Fibroblast of lung (primary cell): ENCODE measurements at regions not wholly inside any gene's neighbourhood (a gene's known extent, or its start where the extent isn't known, plus 50 kb on each side); places are given as distances from the start of the nearest gene placed in this dataset.

ENCODE experiments used
- CTCF ChIP-seq, 2 donors: IDR thresholded peaks in 1 of 2; conservative IDR thresholded peaks in 1 of 2; 1 replicate in 1 of 2; 2 replicates in 1 of 2; pipeline ENCODE4 v1.5.1; 2011 to 2012; ENCODE audit warnings: low read length in 2 of 2, control low read depth in 1 of 2, inconsistent platforms in 1 of 2, low read depth in 1 of 2, mild to moderate bottlenecking in 1 of 2
- EZH2 ChIP-seq: IDR thresholded peaks from 2 replicates; pipeline ENCODE4 v1.5.1; 2012; ENCODE audit warnings: low read length, control low read depth, mild to moderate bottlenecking; ENCODE audit errors: missing control alignments

DNA sequence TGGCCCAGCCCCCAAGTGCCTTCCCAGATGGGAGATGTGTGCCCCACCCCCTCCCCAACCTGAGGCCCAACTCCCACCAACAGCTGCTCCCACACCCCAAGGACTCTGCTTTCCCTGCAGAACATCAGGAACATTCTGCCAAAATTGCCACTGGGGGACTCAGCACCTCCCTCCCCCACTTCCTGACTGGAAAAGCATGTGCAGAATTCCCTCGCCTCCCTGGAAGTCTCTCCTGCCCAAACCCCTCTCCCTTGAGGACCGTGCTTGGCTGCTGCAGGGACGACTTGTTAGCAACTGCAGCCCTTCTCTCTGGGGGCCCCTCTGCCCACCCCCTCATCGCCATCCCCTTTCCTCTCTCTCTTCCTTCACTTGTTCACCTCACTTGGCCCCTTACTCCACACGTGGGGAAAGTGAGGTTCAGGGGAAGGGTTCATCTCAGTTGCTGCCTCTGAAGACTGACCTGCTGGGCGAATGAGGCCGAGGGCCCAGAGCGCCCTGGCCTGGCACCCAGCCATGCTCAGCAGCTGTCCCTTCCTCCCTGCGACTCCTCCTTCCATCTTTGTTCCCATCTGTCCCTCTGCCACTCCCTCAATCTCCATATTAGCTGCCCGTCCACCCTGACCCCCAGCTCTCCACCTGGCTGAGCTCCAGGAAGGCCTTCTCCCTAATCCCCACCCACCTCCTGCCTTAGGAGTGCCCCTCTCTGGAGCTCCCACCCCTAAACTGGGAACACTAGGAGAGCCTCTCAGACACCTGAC, 105.1 kb downstream of the CHST1 start:
- TF ChIP-seq CTCF (conservative IDR thresholded peaks at IDR 0.05 in 1 of 2, IDR thresholded peaks at IDR 0.05 in 1 of 2; ENCODE audit: low read depth in 1 of 2, low read length in 2 of 2) = no peak
- TF ChIP-seq EZH2 = no peak
